CD4-positive, alpha-beta T cell treated with Interleukin-4 for 1 hour (primary cell): ENCODE measurements at regions not wholly inside any gene's neighbourhood (a gene's known extent, or its start where the extent isn't known, plus 50 kb on each side); places are given as distances from the start of the nearest gene placed in this dataset.
A peak's percentile ranks its signal among the peaks of the same experiment; 100 is the strongest.
"Not testable (repeated sequence)": the region's sequence is repeated elsewhere in the genome, so short reads cannot be mapped to it uniquely, and the experiment has no call there.

Source experiments
- DNase-seq, 2 donors: peaks; one replicate each; pipeline ENCODE4 v3.0.0-alpha.2; 2020 to 2022

- not testable (repeated sequence) for DNase-seq
Measured at GRCh38 chr15:20259559-20260190, 281.9 kb downstream of the GOLGA6L6 start.

DNA sequence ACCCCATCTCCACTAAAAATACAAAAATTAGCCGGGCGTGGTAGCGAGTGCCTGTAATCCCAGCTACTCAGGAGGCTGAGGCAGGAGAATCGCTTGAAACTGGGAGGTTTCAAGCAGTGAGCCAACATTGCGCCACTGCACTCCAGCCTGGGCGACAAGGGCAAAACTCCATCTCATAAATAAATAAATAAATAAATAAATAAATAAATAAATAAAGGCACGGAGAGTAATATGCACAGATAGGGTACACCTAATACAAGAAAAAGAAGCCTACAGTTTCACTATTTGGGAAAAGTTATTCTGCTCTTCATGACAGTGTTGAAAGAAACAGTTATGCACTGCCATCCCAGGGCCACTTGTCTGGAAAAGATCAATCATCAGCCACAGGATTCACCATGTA lies 285.2 kb downstream of the GOLGA6L6 start:
- DNase-seq, result not testable (repeated sequence)

GRCh38 chr15:20255641-20256040 lies 286.0 kb downstream of the GOLGA6L6 start:
- DNase-seq, result not testable (repeated sequence)

GRCh38 chr15:20253047-20253615 lies 288.5 kb downstream of the GOLGA6L6 start:
- DNase-seq, result not testable (repeated sequence)

DNA sequence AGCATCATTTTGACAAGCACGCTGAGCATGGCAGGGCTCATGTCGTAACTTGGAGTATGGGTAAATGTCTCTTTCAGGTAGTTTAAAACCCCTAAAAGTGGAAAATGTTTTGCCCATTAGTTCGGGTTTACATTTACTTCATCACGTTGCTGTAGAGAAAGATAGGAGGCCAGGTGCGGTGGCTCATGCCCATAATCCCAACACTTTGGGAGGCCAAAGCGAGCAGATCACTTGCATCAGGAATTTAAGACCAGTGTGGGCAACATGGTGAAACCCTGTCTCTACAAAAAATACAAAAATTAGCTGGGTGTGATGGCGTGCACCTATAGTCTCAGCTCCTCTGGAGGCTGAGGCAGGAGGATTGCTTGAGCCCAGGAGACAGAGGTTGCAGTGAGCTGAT lies 289.6 kb downstream of the GOLGA6L6 start:
- not testable (repeated sequence) for DNase-seq

GRCh38 chr15:20251214-20252005 lies 290.2 kb downstream of the GOLGA6L6 start:
- not testable (repeated sequence) for DNase-seq

DNA sequence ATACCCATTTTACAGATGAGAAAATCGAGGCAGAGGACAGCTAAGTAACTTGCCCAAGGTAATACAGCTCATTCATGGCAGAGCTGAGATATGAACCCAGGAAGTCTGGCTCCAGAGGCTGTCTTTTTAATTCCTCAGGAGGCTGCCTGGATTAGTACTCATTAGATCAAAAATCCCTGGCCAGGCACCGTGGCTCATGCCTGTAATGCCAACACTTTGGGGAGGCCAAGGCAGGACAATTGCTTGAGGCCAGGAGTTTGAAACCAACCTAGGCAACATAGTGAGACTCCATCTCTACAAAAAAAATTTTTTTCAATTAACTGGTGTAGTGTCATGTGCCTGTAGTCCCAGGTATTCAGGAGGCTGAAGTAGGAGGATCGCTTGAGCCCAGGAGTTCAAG lies 291.4 kb downstream of the GOLGA6L6 start:
- DNase-seq, result not testable (repeated sequence)

- DNase-seq, result not testable (repeated sequence)
Measured at GRCh38 chr15:20249677-20249970, 292.0 kb downstream of the GOLGA6L6 start.

- DNase-seq, result not testable (repeated sequence)
Measured at GRCh38 chr15:20248434-20248833, 293.2 kb downstream of the GOLGA6L6 start.

GRCh38 chr15:20247137-20247536 lies 294.5 kb downstream of the GOLGA6L6 start:
- not testable (repeated sequence) for DNase-seq

GRCh38 chr15:20246624-20247023 lies 295.0 kb downstream of the GOLGA6L6 start:
- DNase-seq, result not testable (repeated sequence)

GRCh38 chr15:20245856-20246255 lies 295.7 kb downstream of the GOLGA6L6 start:
- DNase-seq, result not testable (repeated sequence)

DNA sequence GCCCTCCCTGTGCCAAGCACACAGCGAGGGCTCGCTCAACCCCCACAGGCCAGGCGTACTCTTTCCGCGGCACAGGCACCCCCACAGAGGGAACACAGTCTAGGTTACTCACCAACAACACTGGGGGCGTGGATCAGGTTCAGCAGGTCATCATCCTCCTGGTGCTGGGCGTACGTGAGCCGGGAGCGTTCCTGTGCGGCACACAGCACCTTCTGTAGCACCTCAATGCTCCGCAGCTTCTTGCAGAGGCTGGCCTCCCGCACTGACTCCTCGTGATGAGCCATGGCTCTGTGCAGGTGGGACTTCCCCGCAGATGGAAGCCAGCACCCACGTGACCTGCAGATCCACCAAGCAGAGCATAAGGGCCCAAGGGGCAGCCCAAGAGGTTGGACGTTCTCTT lies 296.8 kb downstream of the GOLGA6L6 start:
- not testable (repeated sequence) for DNase-seq

- DNase-seq, result not testable (repeated sequence)
Measured at GRCh38 chr15:20243486-20244240, 297.9 kb downstream of the GOLGA6L6 start.

DNA sequence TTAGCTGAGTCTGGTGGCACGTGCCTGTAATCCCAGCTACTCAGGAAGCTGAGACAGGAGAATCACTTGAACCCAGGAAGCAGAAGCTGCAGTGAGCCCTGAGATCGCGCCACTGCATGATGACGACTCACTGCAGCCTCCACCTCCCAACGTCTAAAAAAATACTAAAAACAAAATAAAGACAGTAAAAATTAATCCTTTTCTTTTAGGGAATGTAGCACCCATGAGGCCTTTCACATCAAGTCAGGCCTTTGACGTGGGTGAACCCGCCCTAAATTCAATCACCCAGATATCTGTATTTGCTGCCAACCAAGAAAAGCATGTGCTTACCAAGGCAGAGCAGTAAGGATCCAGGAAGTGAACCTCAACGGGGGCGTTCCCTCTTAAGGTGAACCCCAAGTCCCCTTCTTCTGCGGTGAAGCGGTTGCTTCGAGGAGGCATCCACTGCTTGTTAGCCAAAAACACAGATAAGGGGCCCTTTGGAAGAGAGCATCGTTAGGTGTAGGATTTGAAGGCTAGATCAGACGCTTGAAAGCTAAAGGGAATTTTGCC lies 301.2 kb downstream of the GOLGA6L6 start:
- DNase-seq, result not testable (repeated sequence)

GRCh38 chr15:20239186-20239585 lies 302.4 kb downstream of the GOLGA6L6 start:
- not testable (repeated sequence) for DNase-seq

- DNase-seq, result not testable (repeated sequence)
Measured at GRCh38 chr15:20237256-20238020, 304.2 kb downstream of the GOLGA6L6 start.

GRCh38 chr15:20235728-20236127 lies 305.9 kb downstream of the GOLGA6L6 start:
- not testable (repeated sequence) for DNase-seq

DNA sequence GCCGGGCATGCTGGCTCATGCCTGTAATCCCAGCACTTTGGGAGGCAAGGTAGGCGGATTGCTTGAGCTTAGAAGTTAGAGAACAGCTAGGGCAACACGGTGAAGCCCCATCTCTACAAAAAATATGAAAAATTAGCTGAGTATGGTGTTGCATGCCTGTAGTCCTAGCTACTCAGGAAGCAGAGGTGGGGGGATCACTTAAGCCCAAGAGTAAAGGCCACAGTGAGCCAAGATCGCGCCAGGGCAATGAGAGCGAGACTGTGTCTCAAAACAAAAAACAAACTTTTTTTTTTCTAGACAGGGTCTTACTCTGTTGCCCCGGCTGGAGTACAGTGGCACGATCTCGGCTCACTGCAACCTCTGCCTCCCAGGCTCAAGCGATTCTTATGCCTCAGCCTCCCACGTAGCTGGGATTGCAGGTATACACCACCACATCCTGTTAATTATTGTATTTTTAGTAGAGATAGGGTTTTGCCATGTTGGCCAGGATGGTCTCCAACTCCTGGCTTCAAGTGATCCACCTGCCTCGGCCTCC lies 307.5 kb downstream of the GOLGA6L6 start:
- DNase-seq, result peak in 1 of 2 donors; percentile 7

- DNase-seq, result peak in 1 of 2 donors; percentile 8
Measured at GRCh38 chr15:20232457-20232856, 309.1 kb downstream of the GOLGA6L6 start.

GRCh38 chr15:20230656-20231055 lies 310.9 kb downstream of the GOLGA6L6 start:
- DNase-seq, result not testable (repeated sequence)

DNA sequence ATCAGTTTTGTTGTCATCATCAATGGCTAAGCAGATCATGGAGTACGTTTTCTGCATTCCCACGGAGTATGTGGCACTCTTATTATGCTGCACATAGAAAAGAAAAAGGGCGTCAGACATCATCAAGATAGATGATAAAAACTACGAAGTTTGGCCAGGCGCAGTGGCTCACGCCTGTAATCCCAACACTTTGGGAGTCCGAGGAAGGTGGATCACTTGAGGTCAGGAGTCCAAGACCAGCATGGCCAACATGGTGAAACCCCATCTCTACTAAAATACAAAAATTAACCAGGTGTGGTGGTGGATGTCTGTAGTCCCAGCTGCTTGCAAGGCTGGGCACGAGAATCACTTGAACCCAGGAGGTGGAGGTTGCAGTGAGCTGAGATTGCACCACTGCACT lies 312.8 kb downstream of the GOLGA6L6 start:
- DNase-seq, result not testable (repeated sequence)
